OCI-LY7 (cell line): ENCODE measurements at regions not wholly inside any gene's neighbourhood (a gene's known extent, or its start where the extent isn't known, plus 50 kb on each side); places are given as distances from the start of the nearest gene placed in this dataset.

ENCODE experiments used
- BruUV-seq: library from RNA; stranded (reverse); fragments of 400-500 nt; replicated peaks from 2 replicates; lab custom pipeline; 2021; lab: Mats Ljungman, UMichigan
- CTCF ChIA-PET: fragments of 300-600 bp; sonication (Branson Sonifier 250); formaldehyde crosslinking; loops from one replicate; lab custom pipeline; 2022; ENCODE audit warnings: antibody characterized with exemption; ENCODE audit not compliant: unreplicated experiment; lab: Charles Lee
- POLR2A ChIA-PET: fragments of 300-600 bp; sonication (Branson Sonifier 250); formaldehyde crosslinking; loops from one replicate; lab custom pipeline; 2022; ENCODE audit warnings: antibody characterized with exemption; lab: Charles Lee
- DNase-seq: peaks from one replicate; pipeline ENCODE4 v3.0.0-alpha.2; 2015; ENCODE audit warnings: low spot score
- H2AFZ ChIP-seq: fragments of 200-600 bp; sonication (generic), shearing (Covaris generic); 2 replicates; pipeline ENCODE4 v1.6.1; 2014; ENCODE audit warnings: mild to moderate bottlenecking, antibody characterized with exemption, low read length, moderate library complexity
- H3K27ac ChIP-seq: fragments of 200-600 bp; sonication (generic); 2 replicates; pipeline ENCODE4 v1.5.1; 2014; ENCODE audit warnings: mixed run types, low read depth, mild to moderate bottlenecking, moderate library complexity, low read length, inconsistent platforms; ENCODE audit not compliant: poor library complexity, severe bottlenecking
- H3K36me3 ChIP-seq: fragments of 200-600 bp; sonication (generic); 2 replicates; pipeline ENCODE4 v1.6.1; 2014; ENCODE audit warnings: mild to moderate bottlenecking, antibody characterized with exemption, low read length, moderate library complexity, mixed read lengths; ENCODE audit not compliant: insufficient read depth
- H3K4me1 ChIP-seq: fragments of 200-600 bp; sonication (generic); 2 replicates; pipeline ENCODE4 v1.5.1; 2014; ENCODE audit warnings: mild to moderate bottlenecking, low read length; ENCODE audit not compliant: insufficient read depth, poor library complexity, severe bottlenecking
- H3K4me2 ChIP-seq: fragments of 200-600 bp; sonication (generic); 2 replicates; pipeline ENCODE4 v1.6.1; 2014; ENCODE audit warnings: mild to moderate bottlenecking, low read length
- H3K4me3 ChIP-seq: fragments of 200-600 bp; sonication (generic); 2 replicates; pipeline ENCODE4 v1.5.1; 2014; ENCODE audit warnings: mild to moderate bottlenecking, low read depth, low read length; ENCODE audit not compliant: poor library complexity, severe bottlenecking
- H3K79me2 ChIP-seq: fragments of 200-600 bp; sonication (generic); 2 replicates; pipeline ENCODE4 v1.6.1; 2016; ENCODE audit warnings: low read depth, mild to moderate bottlenecking, low read length, moderate library complexity, mixed read lengths; ENCODE audit not compliant: insufficient read depth
- H3K9me2 ChIP-seq: fragments of 200-600 bp; sonication (generic); 2 replicates; pipeline ENCODE4 v1.6.1; 2016; ENCODE audit warnings: mild to moderate bottlenecking, low read length, mixed read lengths; ENCODE audit not compliant: insufficient read depth
- H3K9me3 ChIP-seq: fragments of 200-600 bp; sonication (generic); 2 replicates; pipeline ENCODE4 v1.6.1; 2014; ENCODE audit warnings: mild to moderate bottlenecking, mixed run types, low read length, mixed read lengths
- H4K20me1 ChIP-seq: fragments of 200-600 bp; sonication (generic); 2 replicates; pipeline ENCODE4 v1.6.1; 2014; ENCODE audit warnings: mild to moderate bottlenecking, antibody characterized with exemption, low read length, moderate library complexity, mixed read lengths; ENCODE audit not compliant: insufficient read depth
- EZH2phosphoT487 ChIP-seq: fragments of 200-600 bp; sonication (generic); IDR thresholded peaks from 2 replicates; pipeline ENCODE4 v1.6.1; 2018; ENCODE audit warnings: low read depth, borderline replicate concordance, mild to moderate bottlenecking, mixed run types, antibody characterized with exemption, low read length, moderate library complexity, mixed read lengths
- intact Hi-C: fragments of 100-400 bp; cut with micrococcal nuclease; formaldehyde crosslinking; loops from one replicate; pipeline ENCODE4 v1.10.0; 2022; ENCODE audit not compliant: unreplicated experiment
- TF ChIP-seq, protein P1 (sequence below): fragments of 200-600 bp; sonication (generic); conservative IDR thresholded peaks from 2 replicates; pipeline ENCODE4 v1.5.1; 2014; ENCODE audit warnings: mild to moderate bottlenecking, antibody characterized with exemption, low read length, moderate library complexity, mixed read lengths

DNA sequence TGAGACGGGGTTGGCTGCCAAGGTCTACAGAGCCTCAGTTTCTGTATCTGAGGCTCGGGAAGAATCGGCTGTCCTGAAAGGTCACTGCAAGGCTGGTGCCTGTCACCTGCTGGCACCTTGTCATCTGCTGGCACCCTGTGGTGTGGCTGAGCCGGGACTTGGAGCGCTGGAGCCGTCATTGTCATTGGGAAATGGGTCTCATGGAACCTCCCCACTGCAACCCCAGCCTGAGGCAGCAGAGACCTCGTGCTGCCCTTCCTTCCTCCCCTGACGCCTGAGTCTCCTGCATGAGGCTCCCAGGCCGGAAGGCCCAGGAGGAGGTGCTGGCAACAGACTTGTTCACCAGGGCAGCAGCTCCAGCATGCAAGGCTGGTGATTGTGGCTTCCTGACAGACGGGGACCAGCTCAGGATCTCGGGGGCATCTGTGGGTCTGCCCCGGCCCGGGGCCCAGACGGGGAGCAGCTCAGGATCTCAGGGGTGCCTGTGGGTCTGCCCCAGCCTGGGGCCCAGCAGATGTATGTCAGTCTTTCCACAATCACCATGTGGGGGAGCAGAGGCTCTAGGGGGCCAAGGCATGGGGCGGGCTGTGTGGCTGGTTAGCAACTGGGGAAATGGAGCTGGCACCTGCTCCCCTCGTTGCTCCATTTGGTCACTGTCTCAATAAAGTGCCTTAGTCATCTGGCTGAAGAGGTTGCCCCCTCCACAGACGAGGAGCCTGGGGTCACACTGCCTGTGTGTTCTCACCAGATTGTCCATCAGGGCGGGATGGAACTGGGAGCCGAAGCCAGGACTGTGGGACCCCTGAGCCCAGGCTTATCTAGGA, 668.7 kb downstream of the BRD1 start:
- Histone ChIP-seq H3K4me3 (no peak overlapping the region), H2AFZ (no peak overlapping the region), H3K9me3 (no peaks in the 10 kb centered on the region), H3K9me2 (no peaks in the 10 kb centered on the region), H3K27ac (no peak overlapping the region), H3K36me3 (no peaks in the 10 kb centered on the region), H3K4me2 (no peak overlapping the region), H4K20me1 (no peaks in the 10 kb centered on the region), H3K79me2 (no peaks in the 10 kb centered on the region), H3K4me1 (no peaks in the 10 kb centered on the region)
- BruUV-seq = no TSS peak
- ChIA-PET CTCF (no interaction called here), POLR2A (no interaction called here)
- intact Hi-C loops = no loop called here
- no peak for DNase-seq
- TF ChIP-seq EZH2phosphoT487 = no peak
- TF ChIP-seq, protein P1, sequence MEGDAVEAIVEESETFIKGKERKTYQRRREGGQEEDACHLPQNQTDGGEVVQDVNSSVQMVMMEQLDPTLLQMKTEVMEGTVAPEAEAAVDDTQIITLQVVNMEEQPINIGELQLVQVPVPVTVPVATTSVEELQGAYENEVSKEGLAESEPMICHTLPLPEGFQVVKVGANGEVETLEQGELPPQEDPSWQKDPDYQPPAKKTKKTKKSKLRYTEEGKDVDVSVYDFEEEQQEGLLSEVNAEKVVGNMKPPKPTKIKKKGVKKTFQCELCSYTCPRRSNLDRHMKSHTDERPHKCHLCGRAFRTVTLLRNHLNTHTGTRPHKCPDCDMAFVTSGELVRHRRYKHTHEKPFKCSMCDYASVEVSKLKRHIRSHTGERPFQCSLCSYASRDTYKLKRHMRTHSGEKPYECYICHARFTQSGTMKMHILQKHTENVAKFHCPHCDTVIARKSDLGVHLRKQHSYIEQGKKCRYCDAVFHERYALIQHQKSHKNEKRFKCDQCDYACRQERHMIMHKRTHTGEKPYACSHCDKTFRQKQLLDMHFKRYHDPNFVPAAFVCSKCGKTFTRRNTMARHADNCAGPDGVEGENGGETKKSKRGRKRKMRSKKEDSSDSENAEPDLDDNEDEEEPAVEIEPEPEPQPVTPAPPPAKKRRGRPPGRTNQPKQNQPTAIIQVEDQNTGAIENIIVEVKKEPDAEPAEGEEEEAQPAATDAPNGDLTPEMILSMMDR = no peak

DNA sequence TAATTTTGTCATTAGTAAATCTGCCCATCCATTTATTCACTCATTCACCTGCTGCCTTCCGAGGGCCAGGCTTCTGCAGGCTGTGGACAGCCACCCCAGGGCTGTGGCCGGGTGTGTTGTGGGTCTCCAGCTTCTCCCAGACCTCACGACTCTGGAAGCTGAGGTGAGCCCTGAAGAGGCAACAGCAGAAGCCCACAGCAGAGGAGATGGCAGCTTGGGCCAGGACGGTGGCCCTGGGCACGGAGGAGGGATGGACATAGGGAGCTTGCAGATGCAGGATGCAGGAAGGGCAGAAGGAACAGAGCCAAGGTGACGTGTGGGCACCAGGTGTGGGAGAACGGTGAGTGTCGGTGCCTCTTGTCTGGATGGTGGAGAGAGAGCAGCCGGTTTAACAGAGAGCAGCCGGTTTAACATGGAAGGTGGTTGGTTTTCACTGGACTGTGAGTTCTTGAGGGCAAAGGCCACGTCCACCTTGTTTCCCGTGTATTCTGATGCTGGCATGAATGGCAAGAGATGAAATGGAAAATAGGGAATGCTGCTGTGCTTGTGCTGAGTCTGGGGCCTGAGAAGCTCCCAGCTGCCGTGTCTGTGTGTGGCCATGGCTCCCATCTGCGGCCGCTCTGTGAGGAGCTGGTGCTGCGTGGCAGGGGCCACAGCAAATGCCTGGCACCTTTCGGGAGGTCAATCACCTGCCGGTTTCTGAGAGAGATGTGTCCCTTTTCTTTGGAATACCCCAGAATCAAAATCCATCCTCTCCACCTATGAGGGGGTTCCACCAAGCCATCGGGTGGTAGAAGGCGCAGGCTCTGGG, 669.9 kb downstream of the BRD1 start:
- H3K27ac ChIP-seq = no peak overlapping the region
- BruUV-seq = no TSS peak
- H2AFZ ChIP-seq = no peak overlapping the region
- H3K4me2 ChIP-seq = no peak overlapping the region
- H3K4me3 ChIP-seq = no peak overlapping the region
- ChIA-PET CTCF (interaction anchor here (0.5 kb wide), 1 partner anchor 148 kb away, joined by 3 read pairs; no protein-coding TSS in a partner anchor), POLR2A (no interaction called here)
- TF ChIP-seq, protein P1 = no peak
- TF ChIP-seq EZH2phosphoT487 = no peak
- no peaks in the 10 kb centered on the region for H3K36me3 ChIP-seq
- H4K20me1 ChIP-seq = no peaks in the 10 kb centered on the region
- intact Hi-C loops = no loop called here
- H3K9me2 ChIP-seq = no peaks in the 10 kb centered on the region
- no peaks in the 10 kb centered on the region for H3K9me3 ChIP-seq
- no peaks in the 10 kb centered on the region for H3K4me1 ChIP-seq
- no peaks in the 10 kb centered on the region for H3K79me2 ChIP-seq
- DNase-seq = no peak
